HG03045 (cell line): ENCODE measurements at regions not wholly inside any gene's neighbourhood (a gene's known extent, or its start where the extent isn't known, plus 50 kb on each side); places are given as distances from the start of the nearest gene placed in this dataset.
"Not testable (repeated sequence)": the region's sequence is repeated elsewhere in the genome, so short reads cannot be mapped to it uniquely, and the experiment has no call there.

Experiments
- ATAC-seq: cut with Tn5 transposase; IDR thresholded peaks from one replicate; pipeline ENCODE4 v1.9.1; 2021; ENCODE audit warnings: mild to moderate bottlenecking, moderate library complexity; ENCODE audit not compliant: unreplicated experiment

GRCh38 chr11:42412590-42412989, 899.2 kb upstream of the API5 start:
- ATAC-seq = no peak

DNA sequence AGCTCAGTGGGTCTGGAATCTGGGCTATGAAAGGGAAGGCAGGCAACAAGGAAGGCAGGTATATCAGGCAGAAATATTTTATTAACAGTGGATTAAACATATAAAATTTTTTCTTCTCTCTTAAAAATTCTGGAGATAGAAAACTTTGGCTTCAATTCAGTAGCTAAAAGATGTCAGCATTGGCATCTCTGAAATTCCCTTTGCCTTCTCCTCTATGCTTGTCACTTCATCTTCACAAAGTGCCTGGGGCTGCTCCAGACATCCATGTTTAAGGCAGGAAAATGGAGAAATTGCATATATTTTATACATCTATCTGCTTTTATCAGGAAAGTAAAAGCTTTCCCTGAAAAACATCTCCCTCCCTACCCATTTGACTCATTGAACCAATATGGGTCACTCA, 894.1 kb upstream of the API5 start:
- ATAC-seq = no peak

- ATAC-seq = no peak
These were observed 889.7 kb upstream of the API5 start for GRCh38 chr11:42422090-42422489.

- ATAC-seq = not testable (repeated sequence)
These were observed 876.9 kb upstream of the API5 start for GRCh38 chr11:42434911-42435310.

DNA sequence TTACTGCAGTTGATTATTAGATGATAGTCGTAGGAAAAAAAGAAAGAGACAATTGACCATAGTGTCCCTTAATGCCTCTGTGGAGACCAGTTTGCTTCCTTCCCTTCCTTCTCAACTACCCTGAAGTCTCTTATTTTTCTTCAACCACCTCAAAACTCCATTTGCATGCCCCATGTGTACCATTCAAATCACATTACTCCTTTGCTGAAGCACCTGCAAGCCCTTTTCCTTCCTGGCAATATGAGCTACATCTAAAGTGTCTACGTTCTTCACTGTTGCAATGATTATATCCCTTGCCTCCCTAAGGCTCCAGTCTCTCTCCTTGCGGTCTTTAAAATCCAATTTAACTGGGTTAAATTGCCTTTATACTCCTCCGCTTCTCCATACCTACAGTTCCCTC, 867.4 kb upstream of the API5 start:
- no peak for ATAC-seq

GRCh38 chr11:42462558-42463310, 849.1 kb upstream of the API5 start:
- ATAC-seq = no peak

- ATAC-seq = no peak
These were observed 846.2 kb upstream of the API5 start for GRCh38 chr11:42465623-42466022.

DNA sequence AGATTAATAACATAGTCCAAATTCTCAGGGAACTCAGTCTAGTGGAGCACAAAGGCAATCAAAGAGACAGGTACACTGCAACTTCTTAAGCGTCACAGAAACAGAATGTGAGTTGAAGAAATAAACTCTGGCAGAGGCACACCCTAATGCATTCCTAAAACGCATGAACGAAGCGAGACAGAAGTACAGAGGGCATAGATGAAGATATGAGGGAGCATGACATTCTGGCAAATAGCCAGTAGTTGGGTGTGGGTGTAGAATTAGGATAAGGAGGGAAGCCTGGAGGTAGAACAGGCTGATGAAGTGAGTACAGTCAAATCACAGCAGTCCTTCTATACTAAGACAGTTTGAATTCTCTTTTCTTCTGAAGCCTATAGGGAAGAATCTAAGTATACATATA, 838.7 kb upstream of the API5 start:
- no peak for ATAC-seq

GRCh38 chr11:42482822-42483221, 829.0 kb upstream of the API5 start:
- no peak for ATAC-seq

DNA sequence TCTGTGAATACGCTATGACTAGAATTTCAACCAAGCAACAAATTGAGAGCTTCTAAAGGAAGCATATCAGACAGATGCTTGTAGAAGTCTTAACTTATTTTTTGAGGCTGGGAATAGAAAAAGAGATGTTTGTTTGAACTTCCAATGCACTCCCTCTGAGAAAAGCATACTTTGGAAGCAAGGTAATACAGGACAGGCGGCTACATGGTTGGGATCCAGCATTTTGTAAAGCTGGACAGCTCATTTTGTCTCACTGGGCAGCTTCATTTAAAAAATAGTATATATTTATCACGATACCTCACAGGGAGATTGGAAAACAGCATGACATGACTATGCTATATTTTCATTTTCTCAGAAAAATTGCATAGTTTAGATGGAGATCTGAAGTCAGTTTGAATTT, 821.3 kb upstream of the API5 start:
- no peak for ATAC-seq

DNA sequence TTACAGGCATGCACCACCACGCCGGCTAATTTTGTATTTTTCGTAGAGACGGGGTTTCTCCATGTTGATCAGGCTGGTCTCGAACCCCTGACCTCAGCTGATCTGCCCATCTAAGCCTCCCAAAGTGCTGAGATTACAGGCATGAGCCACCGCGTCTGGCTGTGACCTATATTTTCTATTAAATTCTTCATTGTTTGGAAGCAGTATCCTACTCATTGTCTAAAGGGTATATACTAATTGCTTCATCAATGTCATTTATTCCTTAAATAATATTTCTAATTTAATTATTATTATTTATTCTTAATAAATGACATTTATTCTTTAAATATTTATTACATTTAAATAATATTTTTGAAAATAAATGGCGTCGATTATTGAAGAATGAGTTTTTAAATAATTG, 817.3 kb upstream of the API5 start:
- ATAC-seq = no peak

GRCh38 chr11:42498971-42499370, 812.8 kb upstream of the API5 start:
- ATAC-seq = no peak

- ATAC-seq = no peak
These were observed 809.6 kb upstream of the API5 start for GRCh38 chr11:42502151-42502550.

- ATAC-seq = no peak
These were observed 789.8 kb upstream of the API5 start for GRCh38 chr11:42521994-42522393.

GRCh38 chr11:42524534-42525227, 787.1 kb upstream of the API5 start:
- peak; percentile 89 for ATAC-seq

- ATAC-seq = no peak
These were observed 785.4 kb upstream of the API5 start for GRCh38 chr11:42526426-42526825.

DNA sequence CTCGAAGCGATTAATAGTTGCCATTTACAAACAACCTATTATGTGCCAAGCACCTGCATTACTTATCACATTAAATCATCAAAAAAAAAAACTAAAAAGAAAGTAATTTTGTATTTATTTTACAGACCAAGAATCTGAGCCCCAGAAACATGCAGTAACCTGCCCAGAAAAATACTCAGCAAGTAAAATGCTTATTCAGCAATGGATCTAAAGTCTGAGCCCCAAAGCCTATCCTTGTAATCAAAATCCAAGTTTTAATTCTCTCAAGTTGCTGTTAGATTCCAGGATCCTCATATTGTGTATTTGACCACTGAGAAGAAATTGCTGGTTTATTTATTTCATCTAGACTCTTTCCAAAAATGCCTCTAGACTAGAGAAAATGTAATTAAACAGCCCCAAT, 783.3 kb upstream of the API5 start:
- ATAC-seq = no peak

GRCh38 chr11:42528911-42529310, 782.9 kb upstream of the API5 start:
- ATAC-seq = no peak

DNA sequence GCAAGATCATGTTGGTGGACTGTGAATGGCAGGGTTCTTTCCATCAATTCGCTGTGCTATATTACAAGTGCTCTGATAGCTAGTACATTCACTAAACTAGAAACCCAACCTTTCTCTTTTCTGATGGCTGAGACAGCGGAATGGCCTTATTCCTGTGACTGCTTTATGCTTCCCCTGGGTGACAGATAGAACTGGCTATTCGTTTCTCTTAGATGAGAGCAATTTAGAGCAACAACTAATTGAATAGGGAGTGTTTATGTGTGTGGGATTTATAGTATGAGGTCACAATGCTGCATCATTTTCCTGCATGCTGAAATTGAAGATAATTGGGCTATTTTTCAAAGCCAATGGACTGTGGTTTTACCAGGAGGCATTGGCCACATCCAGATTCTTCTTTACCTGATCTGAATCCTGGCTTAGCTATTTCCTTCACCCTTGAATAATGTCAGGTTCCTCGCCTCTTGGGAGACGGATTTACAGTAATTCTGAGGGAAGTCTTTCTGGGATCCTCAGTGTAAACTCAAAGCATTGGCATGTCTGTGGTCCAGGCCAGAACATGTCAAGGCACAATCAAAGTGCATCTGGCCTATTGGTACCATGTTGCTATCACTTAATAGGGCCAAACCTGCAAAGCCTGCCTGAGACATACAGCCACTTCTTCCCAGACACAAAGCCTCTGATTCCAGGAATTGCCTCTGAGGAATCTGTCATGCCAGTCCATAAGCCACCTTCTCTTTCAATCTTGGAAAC, 775.0 kb upstream of the API5 start:
- ATAC-seq = no peak

DNA sequence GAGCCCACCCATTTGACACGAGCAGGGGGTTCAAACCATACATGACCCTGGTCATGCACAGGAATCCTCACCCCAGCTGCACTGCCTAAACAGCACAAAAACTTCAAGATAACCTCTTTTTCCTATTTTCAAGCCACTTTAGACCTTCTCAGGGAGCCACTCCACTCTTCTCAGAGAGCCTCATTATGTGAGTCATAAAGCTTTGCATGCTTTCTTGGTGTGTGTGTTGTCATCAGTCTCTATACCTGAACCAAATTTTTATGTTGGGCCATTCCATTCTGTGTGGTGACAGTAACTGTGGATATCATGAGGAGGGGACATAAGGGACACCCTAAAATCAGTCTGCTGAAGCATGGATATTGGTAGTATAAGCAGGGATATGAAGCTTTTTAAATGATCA, 769.5 kb upstream of the API5 start:
- no peak for ATAC-seq

GRCh38 chr11:42543844-42544419, 767.9 kb upstream of the API5 start:
- no peak for ATAC-seq

DNA sequence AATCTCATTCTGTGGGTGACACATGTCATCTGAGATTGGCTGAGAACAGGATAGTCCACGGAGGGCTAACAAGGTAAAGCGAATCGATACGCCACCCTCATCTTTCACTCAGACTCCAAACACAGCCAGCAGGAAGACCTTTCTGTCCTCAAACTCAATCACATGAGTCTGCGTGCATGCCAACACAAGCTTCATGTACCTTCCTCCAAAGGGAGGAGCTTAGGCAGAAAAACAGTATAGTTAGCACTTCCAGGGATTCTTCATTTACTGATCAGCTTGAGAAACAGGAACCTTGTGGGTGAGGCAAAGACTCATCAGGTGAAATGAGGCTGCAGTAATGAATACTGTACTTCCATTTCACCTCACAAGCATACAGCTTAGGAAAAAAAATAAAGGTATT, 767.1 kb upstream of the API5 start:
- ATAC-seq = no peak
